ENCODE measurements at regions not wholly inside any gene's neighbourhood (a gene's known extent, or its start where the extent isn't known, plus 50 kb on each side); places are given as distances from the start of the nearest gene placed in this dataset.
"Not testable (repeated sequence)": the region's sequence is repeated elsewhere in the genome, so short reads cannot be mapped to it uniquely, and the experiment has no call there.

DNA sequence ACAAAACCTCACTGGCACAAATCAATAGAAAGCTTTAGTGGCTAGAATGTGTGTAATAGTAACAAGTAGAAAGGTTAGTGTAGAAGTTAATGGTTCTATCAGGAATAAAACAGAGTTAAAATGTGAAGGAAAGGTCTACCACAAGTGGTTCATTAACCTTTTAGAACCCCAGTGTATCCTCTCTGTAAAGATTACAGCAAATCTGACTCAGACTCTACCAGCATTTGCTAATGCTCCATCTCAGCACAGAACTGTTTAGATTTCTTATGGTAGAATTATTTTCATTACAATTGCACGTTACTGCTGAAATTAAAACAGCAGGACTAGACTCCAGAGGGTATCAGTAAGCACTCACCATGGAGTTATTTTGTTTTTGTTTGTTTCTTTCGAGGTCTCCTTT is 609.0 kb upstream of the LMO3 start:
- no peak for DNase-seq

GRCh38 chr12:17206553-17206952 is 600.6 kb upstream of the LMO3 start:
- no peak for DNase-seq

DNA sequence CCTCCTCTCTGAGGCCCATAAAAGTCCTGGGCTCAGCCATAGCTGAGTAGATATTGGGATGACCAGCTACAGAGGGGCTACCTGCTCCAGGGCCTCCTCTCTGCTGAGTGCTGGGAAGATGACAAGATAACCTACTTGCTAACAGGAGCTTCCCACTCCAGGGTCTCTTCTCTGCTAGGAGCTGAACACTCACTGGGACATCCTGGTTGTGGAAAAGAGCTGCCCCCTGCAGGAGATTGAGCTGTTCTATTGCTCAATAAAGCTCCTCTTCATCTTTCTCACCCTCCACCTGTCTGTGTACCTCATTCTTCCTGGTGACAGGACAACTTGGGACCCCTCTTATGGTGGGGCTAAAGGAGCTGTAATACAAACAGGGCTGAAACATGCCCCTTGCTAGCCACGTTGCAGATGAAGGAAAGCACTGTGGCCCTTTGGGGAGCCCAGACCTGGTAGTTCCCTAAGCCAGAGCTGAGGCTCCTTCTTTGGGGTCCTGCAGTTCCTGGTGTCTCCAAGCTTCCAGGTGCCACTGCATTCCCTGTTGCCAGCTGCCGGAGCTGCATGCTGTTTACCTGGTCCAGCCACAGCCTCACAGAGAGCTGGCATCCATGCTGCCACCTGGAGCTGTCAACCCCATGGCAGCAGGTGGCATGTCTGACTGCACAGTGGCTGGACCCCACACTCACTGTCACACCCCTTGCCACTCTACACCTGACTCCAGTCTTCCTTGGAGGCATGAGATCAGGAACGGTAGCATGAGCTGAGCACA is 598.5 kb upstream of the LMO3 start:
- no peak for DNase-seq

GRCh38 chr12:17203497-17203896 is 597.5 kb upstream of the LMO3 start:
- no peak for DNase-seq

DNA sequence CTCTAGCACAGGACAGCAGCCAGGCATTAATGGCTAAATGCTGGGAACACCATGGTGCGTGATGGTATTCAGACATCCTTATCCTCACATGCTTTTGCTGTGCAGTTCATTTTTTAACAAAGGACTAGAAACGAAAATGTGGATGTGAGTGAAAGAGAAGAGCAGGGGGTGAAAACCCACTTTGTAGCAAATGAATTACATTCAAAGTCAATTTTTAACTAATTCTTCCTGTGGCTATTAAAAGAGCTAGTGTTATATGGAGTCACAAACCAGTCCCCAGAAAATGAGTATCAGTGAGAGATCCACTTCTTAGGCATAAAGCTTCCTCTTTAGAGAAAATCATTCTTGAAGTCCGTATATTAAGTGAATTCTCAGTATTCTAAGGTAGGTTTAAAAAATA is 592.0 kb upstream of the LMO3 start:
- DNase-seq = no peak

DNA sequence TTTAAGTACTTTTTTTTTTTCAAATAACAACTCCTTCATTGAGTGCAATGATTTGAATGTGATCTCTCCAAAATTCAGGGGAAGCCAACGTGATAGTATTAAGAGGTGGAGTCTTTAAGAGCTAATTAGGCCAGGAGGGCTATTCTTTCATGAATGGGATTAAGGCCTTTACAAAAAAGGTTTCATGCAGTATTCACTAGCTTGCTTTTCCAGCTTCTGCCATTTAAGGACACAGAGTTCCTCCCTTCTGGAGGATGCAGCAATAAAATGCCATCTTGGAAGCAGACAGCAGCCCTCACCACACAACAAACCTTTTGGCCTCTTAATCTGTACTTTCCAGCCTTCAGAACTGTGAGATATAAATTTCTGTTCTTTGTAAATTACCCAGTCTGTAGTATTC is 586.8 kb upstream of the LMO3 start:
- no peak for DNase-seq

- no peak for DNase-seq
These were observed 563.9 kb upstream of the LMO3 start for GRCh38 chr12:17169726-17170471.

DNA sequence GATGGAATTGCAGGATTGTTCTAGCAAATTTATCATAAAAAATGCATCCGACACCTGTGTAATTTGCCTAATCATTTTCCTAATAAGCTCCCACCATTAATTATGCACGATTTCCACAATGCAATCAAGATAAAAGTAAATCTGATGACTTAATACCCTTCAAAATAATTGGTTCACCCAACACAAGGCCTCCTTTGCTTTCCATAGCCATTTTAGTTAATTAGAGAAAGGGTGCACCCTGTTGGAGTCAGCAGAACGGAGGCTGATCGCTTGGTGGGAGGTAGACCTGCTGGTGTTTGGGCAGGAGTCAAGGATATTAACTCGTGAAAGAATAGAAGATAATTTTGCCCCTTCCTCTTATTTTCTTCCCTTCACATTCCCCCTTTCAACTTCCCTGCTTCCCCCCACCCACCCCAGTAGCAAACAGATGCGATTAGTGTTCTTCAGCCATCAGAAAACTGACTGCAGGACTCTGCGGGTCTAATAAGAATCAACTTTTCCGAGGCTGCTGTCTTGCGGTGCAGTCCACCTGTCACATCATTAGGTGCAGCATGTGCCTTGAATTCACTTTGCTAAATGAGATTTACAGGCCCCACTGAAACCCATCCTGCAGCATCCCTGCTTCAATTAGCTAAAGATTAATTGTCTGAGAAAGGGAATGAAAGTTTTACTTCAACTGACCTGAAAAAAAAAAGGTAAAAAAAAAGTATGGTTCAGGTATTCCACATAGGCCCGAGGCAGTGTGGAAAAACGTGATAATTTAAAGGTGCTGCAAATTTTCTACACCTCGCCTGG is 553.7 kb upstream of the LMO3 start:
- no peak for DNase-seq

DNA sequence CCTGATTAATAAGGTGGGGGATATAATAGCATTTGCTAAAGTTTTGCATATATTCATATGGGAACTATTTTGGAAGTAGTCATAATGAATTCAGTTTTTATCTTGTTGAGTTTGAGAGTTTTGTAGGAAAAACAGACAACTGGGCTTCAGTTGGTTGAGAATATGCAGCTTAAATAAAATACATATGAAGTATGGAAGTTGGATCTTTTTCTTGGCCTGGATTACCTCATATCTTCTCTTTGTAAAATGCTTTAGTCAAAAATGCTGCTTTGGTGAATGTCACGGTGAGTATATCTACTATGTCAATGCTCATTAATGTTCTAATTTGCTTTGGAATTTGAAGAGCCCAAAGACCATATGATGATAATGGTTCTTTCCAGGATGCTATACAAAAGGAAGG is 552.2 kb upstream of the LMO3 start:
- no peak for DNase-seq

- DNase-seq = no peak
These were observed 546.0 kb upstream of the LMO3 start for GRCh38 chr12:17151917-17152316.

DNA sequence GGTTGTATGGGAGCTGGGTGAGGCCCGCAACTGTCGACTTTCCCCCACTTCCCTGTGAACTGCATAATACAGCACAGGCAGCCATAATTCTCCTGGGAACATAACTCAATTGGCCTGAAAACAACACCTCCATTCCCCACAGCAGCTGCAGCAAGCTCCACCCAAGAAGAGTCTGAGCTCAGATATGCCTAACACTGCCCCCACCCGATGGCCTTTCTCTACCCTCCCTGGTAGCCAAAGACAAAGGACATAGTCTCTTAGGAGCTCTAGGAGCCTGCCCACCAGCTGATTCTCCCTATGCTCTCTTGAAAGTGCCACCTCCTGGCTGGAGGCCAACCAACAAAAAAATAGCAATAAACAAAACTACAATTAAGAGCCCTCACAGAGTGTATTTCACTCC is 542.7 kb upstream of the LMO3 start:
- no peak for DNase-seq

GRCh38 chr12:17142856-17143255 is 536.9 kb upstream of the LMO3 start:
- DNase-seq = no peak

DNA sequence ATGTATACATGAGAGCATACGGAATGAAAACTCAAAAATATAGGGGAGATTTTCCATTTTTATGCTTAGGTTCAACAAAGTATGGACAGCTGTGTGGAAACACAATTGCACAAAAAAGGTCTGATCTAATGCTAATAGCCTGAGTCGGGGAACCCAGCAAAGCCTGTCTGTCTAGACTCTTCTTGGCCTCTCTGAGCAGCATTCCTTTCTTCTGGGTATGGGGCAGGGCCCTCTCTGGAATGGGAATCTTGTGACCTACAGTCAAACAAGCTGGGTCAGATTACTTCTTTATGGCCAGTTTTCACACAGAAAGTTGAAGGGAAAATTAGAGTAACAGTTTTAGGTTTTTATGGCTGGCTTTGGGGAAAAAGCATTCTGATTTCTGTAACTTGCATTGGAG is 534.0 kb upstream of the LMO3 start:
- DNase-seq = no peak

- DNase-seq = no peak
These were observed 531.4 kb upstream of the LMO3 start for GRCh38 chr12:17137396-17137795.

DNA sequence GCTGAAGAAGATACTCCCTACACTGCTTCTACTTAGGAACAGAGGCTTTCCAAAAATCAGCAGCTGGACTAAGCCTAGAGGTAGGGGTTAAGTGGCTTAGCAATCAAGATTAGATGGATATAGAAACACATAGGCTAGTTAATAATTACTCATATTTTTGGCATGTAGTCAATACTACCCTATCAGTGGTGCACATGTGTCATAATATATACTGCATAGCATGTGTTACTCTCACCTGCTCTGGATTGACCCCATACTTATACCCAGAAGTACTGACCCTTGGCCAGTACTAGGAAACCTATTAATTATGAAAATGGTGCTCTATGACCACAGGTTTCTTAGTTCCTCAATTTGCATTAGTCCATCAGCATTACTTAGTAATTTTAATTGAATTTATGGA is 528.4 kb upstream of the LMO3 start:
- DNase-seq = no peak

DNA sequence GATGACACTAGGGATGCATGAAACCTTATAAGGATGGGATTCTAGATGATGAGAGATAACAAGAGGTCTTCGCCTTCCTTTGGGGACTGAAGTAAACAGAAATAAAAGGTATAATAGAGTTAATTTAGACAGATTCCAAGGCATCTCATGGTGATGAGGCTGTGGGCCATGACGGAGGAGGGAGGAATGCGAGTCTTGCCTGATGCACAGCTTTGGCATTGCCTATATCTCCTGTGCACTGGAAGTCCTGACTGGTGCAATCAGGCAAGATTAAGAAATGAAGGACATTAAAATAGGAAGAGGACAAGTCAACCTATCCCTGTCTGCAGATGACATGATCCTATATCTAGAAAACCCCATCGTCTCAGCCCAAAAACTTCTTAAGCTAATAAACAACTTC is 526.4 kb upstream of the LMO3 start:
- DNase-seq = no peak

GRCh38 chr12:17116538-17116937 is 510.6 kb upstream of the LMO3 start:
- DNase-seq = not testable (repeated sequence)

GRCh38 chr12:17110316-17110715 is 504.4 kb upstream of the LMO3 start:
- DNase-seq = no peak

GRCh38 chr12:17108877-17109541 is 503.0 kb upstream of the LMO3 start:
- DNase-seq = peak; percentile 90

GRCh38 chr12:17104801-17105200 is 498.8 kb upstream of the LMO3 start:
- DNase-seq = no peak

GRCh38 chr12:17097674-17098073 is 491.7 kb upstream of the LMO3 start:
- no peak for DNase-seq

DNA sequence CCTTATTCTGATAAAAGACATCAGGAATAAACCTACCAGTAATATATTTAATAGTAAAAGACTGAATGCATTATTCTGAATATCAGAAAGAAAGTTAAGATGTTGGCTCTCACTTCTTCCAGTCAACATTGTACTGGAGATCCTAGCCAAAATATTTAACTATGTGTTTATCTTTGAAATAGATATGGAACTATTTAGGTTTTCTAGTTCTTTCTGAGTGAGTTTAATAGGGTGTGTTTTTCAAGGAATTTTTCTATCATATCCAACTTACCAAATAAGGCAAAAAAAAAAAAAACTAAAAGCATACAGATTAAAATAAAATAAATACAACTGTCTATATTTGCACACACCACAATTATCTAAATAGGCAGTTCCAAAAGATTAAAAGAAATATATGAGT is 478.9 kb upstream of the LMO3 start:
- no peak for DNase-seq

DNA sequence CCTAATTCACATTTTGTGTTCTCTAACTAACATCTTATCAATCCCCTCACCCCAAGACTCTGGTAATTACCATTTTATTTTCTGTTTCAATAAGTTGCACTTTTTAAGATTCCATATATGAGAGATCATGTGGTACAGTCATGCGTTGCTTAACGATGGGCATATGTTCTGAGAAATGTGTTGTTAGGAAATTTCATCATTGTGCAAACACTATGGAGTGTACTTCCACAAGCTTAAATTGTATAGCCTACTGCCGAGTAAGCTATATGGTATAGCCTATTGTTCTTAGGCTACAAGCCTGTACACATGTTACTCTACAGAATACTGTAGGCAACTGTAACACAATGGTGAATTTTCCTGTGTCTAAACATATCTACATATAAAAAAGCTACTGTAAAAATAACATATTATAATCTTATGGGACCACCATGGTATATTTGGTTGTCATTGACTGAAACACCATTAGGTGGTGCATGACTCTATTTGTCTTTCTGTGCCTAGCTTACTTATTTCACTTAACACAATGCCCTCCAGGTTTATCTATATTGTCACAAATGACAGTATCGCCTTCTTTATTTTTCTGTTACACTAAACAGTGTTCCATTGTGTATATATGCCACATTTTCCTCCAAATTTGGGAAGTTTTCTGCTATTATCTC is 473.4 kb upstream of the LMO3 start:
- DNase-seq = peak; percentile 2
